Neural cell (in vitro differentiated cells): ENCODE measurements at regions not wholly inside any gene's neighbourhood (a gene's known extent, or its start where the extent isn't known, plus 50 kb on each side); places are given as distances from the start of the nearest gene placed in this dataset.

ENCODE experiments used
- H2AFZ ChIP-seq: fragments of 200-600, 300-800 bp; sonication (generic), shearing (Covaris generic); 2 replicates; pipeline ENCODE4 v1.6.0; 2014; ENCODE audit warnings: low read depth, mild to moderate bottlenecking, antibody characterized with exemption, low read length, moderate library complexity
- H3F3A ChIP-seq: fragments of 200-600 bp; shearing (Covaris generic); 2 replicates; pipeline ENCODE4 v1.6.1; 2016; ENCODE audit warnings: mild to moderate bottlenecking, moderate library complexity, mixed read lengths, antibody characterized with exemption, low read length; ENCODE audit not compliant: insufficient read depth, poor library complexity, severe bottlenecking
- H3K27ac ChIP-seq: fragments of 200-600, 300-800 bp; sonication (generic), shearing (Covaris generic); 2 replicates; pipeline ENCODE4 v1.5.1; 2014; ENCODE audit warnings: mild to moderate bottlenecking, low read length, moderate library complexity
- H3K27me3 ChIP-seq: fragments of 300-800, 200-600 bp; sonication (generic), shearing (Covaris generic); 2 replicates; pipeline ENCODE4 v1.6.0; 2014; ENCODE audit warnings: mild to moderate bottlenecking, low read depth, low read length, moderate library complexity; ENCODE audit not compliant: insufficient read depth
- H3K36me3 ChIP-seq: fragments of 300-800, 200-600 bp; sonication (generic), shearing (Covaris generic); 2 replicates; pipeline ENCODE4 v1.5.1; 2014; ENCODE audit warnings: mild to moderate bottlenecking, antibody characterized with exemption, low read length, moderate library complexity; ENCODE audit not compliant: insufficient read depth
- H3K4me2 ChIP-seq: fragments of 300-800, 200-600 bp; sonication (generic), shearing (Covaris generic); 2 replicates; pipeline ENCODE4 v1.6.0; 2014; ENCODE audit warnings: mild to moderate bottlenecking, low read length
- H3K4me3 ChIP-seq: fragments of 300-800, 200-600 bp; sonication (generic), shearing (Covaris generic); 2 replicates; pipeline ENCODE4 v1.5.1; 2014; ENCODE audit warnings: mild to moderate bottlenecking, low read length, moderate library complexity
- H3K79me2 ChIP-seq: fragments of 200-600 bp; shearing (Covaris generic); replicated peaks from 2 replicates; pipeline ENCODE4 v1.6.0; 2014; ENCODE audit warnings: mild to moderate bottlenecking, low read length, moderate library complexity; ENCODE audit not compliant: insufficient read depth
- H3K9ac ChIP-seq: fragments of 300-800, 200-600 bp; sonication (generic), shearing (Covaris generic); 2 replicates; pipeline ENCODE4 v1.6.1; 2016; ENCODE audit warnings: mild to moderate bottlenecking, low read length, mixed read lengths
- H3K9me2 ChIP-seq: fragments of 200-600 bp; shearing (Covaris generic); 2 replicates; pipeline ENCODE4 v1.6.1; 2016; ENCODE audit warnings: mild to moderate bottlenecking, low read length, mixed read lengths; ENCODE audit not compliant: insufficient read depth
- H3K9me3 ChIP-seq: fragments of 200-600, 300-800 bp; sonication (generic), shearing (Covaris generic); 2 replicates; pipeline ENCODE4 v1.6.1; 2016; ENCODE audit warnings: mild to moderate bottlenecking, mixed run types, low read length, moderate library complexity, mixed read lengths
- H4K20me1 ChIP-seq: fragments of 200-600 bp; shearing (Covaris generic); 2 replicates; pipeline ENCODE4 v1.6.1; 2016; ENCODE audit warnings: mild to moderate bottlenecking, mixed run types; ENCODE audit not compliant: insufficient read depth
- EP300 ChIP-seq: fragments of 450-650 bp; conservative IDR thresholded peaks from 2 replicates; pipeline ENCODE4 v1.6.1; 2014; ENCODE audit warnings: antibody characterized with exemption, mild to moderate bottlenecking, moderate library complexity; ENCODE audit not compliant: poor library complexity, severe bottlenecking
- EZH2 ChIP-seq: fragments of 200-600, 300-800 bp; shearing (Covaris generic), sonication (generic); IDR thresholded peaks from 2 replicates; pipeline ENCODE4 v1.6.1; 2014; ENCODE audit warnings: antibody characterized with exemption, low read length, borderline replicate concordance, mild to moderate bottlenecking; ENCODE audit not compliant: insufficient read depth, poor library complexity, severe bottlenecking
- MXI1 ChIP-seq: fragments of 450-650 bp; conservative IDR thresholded peaks from 2 replicates; pipeline ENCODE4 v1.6.1; 2014; ENCODE audit warnings: antibody characterized with exemption, mild to moderate bottlenecking; ENCODE audit not compliant: poor library complexity, severe bottlenecking
- POLR2AphosphoS5 ChIP-seq: IDR thresholded peaks from 2 replicates; pipeline ENCODE4 v1.6.1; 2012
- RAD21 ChIP-seq: fragments of 450-650 bp; conservative IDR thresholded peaks from 2 replicates; pipeline ENCODE4 v1.6.1; 2014; ENCODE audit warnings: antibody characterized with exemption, mild to moderate bottlenecking, moderate library complexity
- SMC3 ChIP-seq: fragments of 450-650 bp; conservative IDR thresholded peaks from 2 replicates; pipeline ENCODE4 v1.6.1; 2014; ENCODE audit warnings: antibody characterized with exemption, mild to moderate bottlenecking, moderate library complexity; ENCODE audit not compliant: poor library complexity
- TAF1 ChIP-seq: IDR thresholded peaks from 2 replicates; pipeline ENCODE4 v1.6.1; 2012; ENCODE audit warnings: low read depth
- TF ChIP-seq, protein P1 (sequence below): fragments of 450-650 bp; IDR thresholded peaks from 2 replicates; pipeline ENCODE4 v1.5.1; 2014; ENCODE audit warnings: antibody characterized with exemption, mild to moderate bottlenecking, moderate library complexity; ENCODE audit not compliant: poor library complexity, severe bottlenecking
- TF ChIP-seq, protein P2 (sequence below): IDR thresholded peaks from 2 replicates; pipeline ENCODE4 v1.6.1; 2012; ENCODE audit warnings: borderline replicate concordance

DNA sequence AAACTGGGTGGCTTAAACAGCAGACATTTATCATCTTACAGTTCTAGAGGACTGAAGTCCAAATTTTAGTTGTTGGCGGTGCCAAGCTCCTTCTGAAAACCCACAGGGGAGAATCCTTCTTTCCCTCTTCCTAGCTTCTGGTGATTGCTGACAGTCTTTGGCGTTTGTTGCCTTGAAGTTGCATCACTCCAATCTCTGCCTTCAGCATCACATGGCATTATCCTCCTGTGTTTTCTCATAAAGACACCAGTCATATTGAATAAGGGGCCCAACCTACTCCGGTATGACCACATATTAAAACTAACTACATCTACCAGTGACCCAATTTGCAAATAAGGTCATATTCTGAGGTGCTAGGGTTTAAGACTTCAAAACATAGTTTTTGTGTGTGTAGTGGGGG is 472.1 kb upstream of the IGFBP3 start:
- no peak overlapping the region for H3K4me3 ChIP-seq
- H3K79me2 ChIP-seq = no peaks in the 10 kb centered on the region
- no peak overlapping the region for H3K9ac ChIP-seq
- TF ChIP-seq TAF1 (no peak), POLR2AphosphoS5 (no peak), EP300 (no peak), RAD21 (no peak), SMC3 (no peak), MXI1 (no peak), EZH2 (no peak)
- TF ChIP-seq, protein P1, sequence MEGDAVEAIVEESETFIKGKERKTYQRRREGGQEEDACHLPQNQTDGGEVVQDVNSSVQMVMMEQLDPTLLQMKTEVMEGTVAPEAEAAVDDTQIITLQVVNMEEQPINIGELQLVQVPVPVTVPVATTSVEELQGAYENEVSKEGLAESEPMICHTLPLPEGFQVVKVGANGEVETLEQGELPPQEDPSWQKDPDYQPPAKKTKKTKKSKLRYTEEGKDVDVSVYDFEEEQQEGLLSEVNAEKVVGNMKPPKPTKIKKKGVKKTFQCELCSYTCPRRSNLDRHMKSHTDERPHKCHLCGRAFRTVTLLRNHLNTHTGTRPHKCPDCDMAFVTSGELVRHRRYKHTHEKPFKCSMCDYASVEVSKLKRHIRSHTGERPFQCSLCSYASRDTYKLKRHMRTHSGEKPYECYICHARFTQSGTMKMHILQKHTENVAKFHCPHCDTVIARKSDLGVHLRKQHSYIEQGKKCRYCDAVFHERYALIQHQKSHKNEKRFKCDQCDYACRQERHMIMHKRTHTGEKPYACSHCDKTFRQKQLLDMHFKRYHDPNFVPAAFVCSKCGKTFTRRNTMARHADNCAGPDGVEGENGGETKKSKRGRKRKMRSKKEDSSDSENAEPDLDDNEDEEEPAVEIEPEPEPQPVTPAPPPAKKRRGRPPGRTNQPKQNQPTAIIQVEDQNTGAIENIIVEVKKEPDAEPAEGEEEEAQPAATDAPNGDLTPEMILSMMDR = no peak
- TF ChIP-seq, protein P2, sequence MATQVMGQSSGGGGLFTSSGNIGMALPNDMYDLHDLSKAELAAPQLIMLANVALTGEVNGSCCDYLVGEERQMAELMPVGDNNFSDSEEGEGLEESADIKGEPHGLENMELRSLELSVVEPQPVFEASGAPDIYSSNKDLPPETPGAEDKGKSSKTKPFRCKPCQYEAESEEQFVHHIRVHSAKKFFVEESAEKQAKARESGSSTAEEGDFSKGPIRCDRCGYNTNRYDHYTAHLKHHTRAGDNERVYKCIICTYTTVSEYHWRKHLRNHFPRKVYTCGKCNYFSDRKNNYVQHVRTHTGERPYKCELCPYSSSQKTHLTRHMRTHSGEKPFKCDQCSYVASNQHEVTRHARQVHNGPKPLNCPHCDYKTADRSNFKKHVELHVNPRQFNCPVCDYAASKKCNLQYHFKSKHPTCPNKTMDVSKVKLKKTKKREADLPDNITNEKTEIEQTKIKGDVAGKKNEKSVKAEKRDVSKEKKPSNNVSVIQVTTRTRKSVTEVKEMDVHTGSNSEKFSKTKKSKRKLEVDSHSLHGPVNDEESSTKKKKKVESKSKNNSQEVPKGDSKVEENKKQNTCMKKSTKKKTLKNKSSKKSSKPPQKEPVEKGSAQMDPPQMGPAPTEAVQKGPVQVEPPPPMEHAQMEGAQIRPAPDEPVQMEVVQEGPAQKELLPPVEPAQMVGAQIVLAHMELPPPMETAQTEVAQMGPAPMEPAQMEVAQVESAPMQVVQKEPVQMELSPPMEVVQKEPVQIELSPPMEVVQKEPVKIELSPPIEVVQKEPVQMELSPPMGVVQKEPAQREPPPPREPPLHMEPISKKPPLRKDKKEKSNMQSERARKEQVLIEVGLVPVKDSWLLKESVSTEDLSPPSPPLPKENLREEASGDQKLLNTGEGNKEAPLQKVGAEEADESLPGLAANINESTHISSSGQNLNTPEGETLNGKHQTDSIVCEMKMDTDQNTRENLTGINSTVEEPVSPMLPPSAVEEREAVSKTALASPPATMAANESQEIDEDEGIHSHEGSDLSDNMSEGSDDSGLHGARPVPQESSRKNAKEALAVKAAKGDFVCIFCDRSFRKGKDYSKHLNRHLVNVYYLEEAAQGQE = no peak
- no peak overlapping the region for H3K27ac ChIP-seq
- H4K20me1 ChIP-seq = no peaks in the 10 kb centered on the region
- H2AFZ ChIP-seq = no peak overlapping the region
- no peaks in the 10 kb centered on the region for H3K27me3 ChIP-seq
- H3K36me3 ChIP-seq = no peaks in the 10 kb centered on the region
- no peaks in the 10 kb centered on the region for H3K9me3 ChIP-seq
- no peaks in the 10 kb centered on the region for H3K9me2 ChIP-seq
- no peak overlapping the region for H3K4me2 ChIP-seq
- H3F3A ChIP-seq = no peaks in the 10 kb centered on the region

DNA sequence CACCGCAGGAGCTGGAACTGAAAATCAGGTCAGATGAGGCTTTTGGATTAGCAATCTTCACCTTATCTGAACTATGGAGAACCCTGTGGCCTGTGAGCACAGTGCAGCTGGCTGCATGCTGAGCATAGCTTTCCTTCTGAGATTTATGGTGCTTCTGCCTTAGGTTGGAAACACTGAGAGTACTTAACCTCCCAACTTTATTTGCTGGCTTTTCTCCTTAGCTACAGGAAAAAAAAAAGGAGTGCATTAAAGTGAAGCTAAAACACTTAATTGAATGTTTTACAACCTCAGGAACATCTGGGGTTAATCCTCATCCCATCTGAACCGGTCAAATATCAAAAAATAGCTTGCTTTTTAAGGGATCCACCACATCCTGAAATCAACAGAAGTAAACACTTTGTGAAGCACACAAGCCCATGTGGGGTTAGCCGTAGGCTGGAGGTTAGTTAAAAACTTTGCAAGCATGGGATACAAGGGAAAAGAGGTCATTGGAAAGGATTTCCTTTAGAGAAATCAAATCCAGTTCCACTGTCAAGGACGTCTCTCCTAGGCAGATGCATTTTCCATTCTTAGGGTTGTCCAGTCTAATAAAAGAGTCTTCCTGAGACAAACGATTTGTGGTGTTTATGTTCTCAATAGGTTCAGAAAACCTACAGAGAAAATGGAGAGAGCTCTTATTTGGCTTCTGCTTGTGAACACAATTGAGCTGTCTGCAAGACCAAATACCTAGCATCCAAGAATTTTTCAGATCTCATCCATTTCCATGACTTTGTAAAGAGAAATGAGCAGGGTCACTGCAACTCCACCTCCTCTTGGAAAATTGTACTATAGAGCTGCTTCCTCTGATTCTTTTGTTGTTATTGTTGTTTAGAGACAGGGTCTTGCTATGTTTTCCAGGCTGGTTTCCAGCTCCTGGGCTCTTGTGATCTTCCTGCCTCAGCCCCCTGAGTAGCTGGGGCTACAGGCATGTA is 470.4 kb upstream of the IGFBP3 start:
- no peaks in the 10 kb centered on the region for H3K27me3 ChIP-seq
- no peak overlapping the region for H2AFZ ChIP-seq
- no peaks in the 10 kb centered on the region for H3K9me2 ChIP-seq
- no peaks in the 10 kb centered on the region for H3K36me3 ChIP-seq
- no peak overlapping the region for H3K4me2 ChIP-seq
- H4K20me1 ChIP-seq = no peaks in the 10 kb centered on the region
- no peaks in the 10 kb centered on the region for H3K79me2 ChIP-seq
- H3K27ac ChIP-seq = no peak overlapping the region
- no peak overlapping the region for H3K9ac ChIP-seq
- H3K9me3 ChIP-seq = no peaks in the 10 kb centered on the region
- no peaks in the 10 kb centered on the region for H3F3A ChIP-seq
- TF ChIP-seq SMC3 = no peak
- TF ChIP-seq POLR2AphosphoS5 = no peak
- TF ChIP-seq MXI1 = no peak
- TF ChIP-seq, protein P2 = no peak
- TF ChIP-seq EZH2 = no peak
- TF ChIP-seq, protein P1 = no peak
- no peak for TF ChIP-seq TAF1
- TF ChIP-seq EP300 = no peak
- TF ChIP-seq RAD21 = no peak
- H3K4me3 ChIP-seq = no peak overlapping the region
